ENCODE measurements at regions not wholly inside any gene's neighbourhood (a gene's known extent, or its start where the extent isn't known, plus 50 kb on each side); places are given as distances from the start of the nearest gene placed in this dataset.

DNA sequence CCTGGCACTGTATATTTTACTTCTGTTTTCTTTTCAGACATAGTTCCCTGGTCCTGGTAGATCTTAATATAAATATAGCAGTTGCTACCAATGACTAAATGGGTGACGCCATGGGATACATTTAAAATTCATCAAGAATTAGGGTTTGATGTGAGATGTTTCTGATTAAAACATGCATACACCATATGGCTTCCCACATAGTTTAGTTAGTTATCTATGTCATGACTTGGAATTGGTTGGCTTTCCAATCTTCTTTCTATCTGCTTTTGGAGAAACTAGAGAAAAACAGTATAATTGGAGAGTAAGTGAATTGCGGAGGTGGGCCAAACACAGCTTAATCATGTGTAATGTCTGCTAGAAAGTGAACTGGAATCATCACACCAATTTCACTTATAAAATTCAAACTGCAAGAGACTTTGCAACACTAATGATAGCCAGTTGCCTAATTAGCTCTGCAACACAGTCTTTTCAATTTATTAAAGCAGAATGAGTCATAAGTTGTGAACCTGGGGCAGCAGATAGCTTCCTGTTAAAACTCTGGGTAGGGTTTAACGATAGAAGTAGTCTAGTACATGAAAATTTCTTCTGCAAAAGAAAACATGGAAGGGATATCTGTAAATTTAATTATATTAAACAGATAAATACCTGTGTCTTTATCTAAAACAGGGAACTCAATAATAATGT is 295.2 kb downstream of the SLC16A7 start:
- no peaks in the 10 kb centered on the region for H4K20me1 ChIP-seq (replicated peaks; ENCODE audit: control insufficient read depth, insufficient read depth, low read length)
- no peak for TF ChIP-seq NR2F6 (CRISPR knock-in tag; IDR thresholded peaks at IDR 0.05)
- TF ChIP-seq L3MBTL2 (IDR thresholded peaks at IDR 0.05) = no peak
- no peak for TF ChIP-seq SIRT6 (IDR thresholded peaks at IDR 0.05; ENCODE audit: low read depth, low read length)
- no peak for TF ChIP-seq PHF20 (IDR thresholded peaks at IDR 0.05; ENCODE audit: partially characterized antibody)
- no peak for TF ChIP-seq ZNF507 (tag; conservative IDR thresholded peaks at IDR 0.05)
- TF ChIP-seq SOX6 (IDR thresholded peaks at IDR 0.05) = no peak
- no peak for TF ChIP-seq ELF1 (tag; IDR thresholded peaks at IDR 0.05)
- no peak for TF ChIP-seq GABPA (tag; conservative IDR thresholded peaks at IDR 0.05; ENCODE audit: low read depth)
- TF ChIP-seq, protein P1, sequence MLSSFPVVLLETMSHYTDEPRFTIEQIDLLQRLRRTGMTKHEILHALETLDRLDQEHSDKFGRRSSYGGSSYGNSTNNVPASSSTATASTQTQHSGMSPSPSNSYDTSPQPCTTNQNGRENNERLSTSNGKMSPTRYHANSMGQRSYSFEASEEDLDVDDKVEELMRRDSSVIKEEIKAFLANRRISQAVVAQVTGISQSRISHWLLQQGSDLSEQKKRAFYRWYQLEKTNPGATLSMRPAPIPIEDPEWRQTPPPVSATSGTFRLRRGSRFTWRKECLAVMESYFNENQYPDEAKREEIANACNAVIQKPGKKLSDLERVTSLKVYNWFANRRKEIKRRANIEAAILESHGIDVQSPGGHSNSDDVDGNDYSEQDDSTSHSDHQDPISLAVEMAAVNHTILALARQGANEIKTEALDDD (IDR thresholded peaks at IDR 0.05) = no peak
- TF ChIP-seq, protein P2, sequence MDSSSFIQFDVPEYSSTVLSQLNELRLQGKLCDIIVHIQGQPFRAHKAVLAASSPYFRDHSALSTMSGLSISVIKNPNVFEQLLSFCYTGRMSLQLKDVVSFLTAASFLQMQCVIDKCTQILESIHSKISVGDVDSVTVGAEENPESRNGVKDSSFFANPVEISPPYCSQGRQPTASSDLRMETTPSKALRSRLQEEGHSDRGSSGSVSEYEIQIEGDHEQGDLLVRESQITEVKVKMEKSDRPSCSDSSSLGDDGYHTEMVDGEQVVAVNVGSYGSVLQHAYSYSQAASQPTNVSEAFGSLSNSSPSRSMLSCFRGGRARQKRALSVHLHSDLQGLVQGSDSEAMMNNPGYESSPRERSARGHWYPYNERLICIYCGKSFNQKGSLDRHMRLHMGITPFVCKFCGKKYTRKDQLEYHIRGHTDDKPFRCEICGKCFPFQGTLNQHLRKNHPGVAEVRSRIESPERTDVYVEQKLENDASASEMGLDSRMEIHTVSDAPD (CRISPR knock-in tag; IDR thresholded peaks at IDR 0.05) = no peak
- no peak for TF ChIP-seq HDGF (IDR thresholded peaks at IDR 0.05)
- H3K4me1 ChIP-seq (replicated peaks in 1 of 2; ENCODE audit: control insufficient read depth in 2 of 2, insufficient read depth in 2 of 2, low read length in 2 of 2) = no peaks in the 10 kb centered on the region
- H3K4me3 ChIP-seq = no peak overlapping the region
- no peak for ATAC-seq
- H3K79me2 ChIP-seq (ENCODE audit: control insufficient read depth, insufficient read depth, low read length) = no peaks in the 10 kb centered on the region
- POLR2A ChIA-PET = no interaction called here
- H3K4me2 ChIP-seq (ENCODE audit: insufficient read depth, low read length) = no peak overlapping the region
- H3K27me3 ChIP-seq (ENCODE audit: control insufficient read depth in 2 of 2, insufficient read depth in 2 of 2, low read length in 2 of 2) = no peaks in the 10 kb centered on the region
- H3K9me1 ChIP-seq (ENCODE audit: control insufficient read depth, insufficient read depth, low read length) = no peaks in the 10 kb centered on the region
- no peaks in the 10 kb centered on the region for H3K36me3 ChIP-seq (ENCODE audit: control insufficient read depth, insufficient read depth, low read length)
- intact Hi-C loops (cut with micrococcal nuclease) = no loop called here
- CTCF ChIA-PET (ENCODE audit: low intra/inter-chr PET ratio) = no interaction called here
- no peak overlapping the region for H3K27ac ChIP-seq (ENCODE audit: extremely low read depth, low read depth, low read length)
- H3K9ac ChIP-seq (ENCODE audit: insufficient read depth in 1 of 2, low read depth in 2 of 2, low read length in 2 of 2) = no peak overlapping the region
- no peaks in the 10 kb centered on the region for H3K9me3 ChIP-seq (replicated peaks; ENCODE audit: control insufficient read depth, insufficient read depth, low read depth, low read length)
- no TSS peak for BruUV-seq (replicated peaks)
- no peak overlapping the region for H2AFZ ChIP-seq (ENCODE audit: low read depth, low read length)
- in situ Hi-C loops (cut with MboI) = no loop called here
- DNase-seq (ENCODE audit: extremely low read depth in 1 of 4, low spot score in 3 of 4) = no peak
- no peak for FAIRE-seq
- WGBS (ENCODE audit: insufficient coverage, low coverage, missing lambda C conversion rate) = 0% methylated on average over 3 of the region's 3 CpGs

Measured in K562 (cell line).